ENCODE measurements at regions not wholly inside any gene's neighbourhood (a gene's known extent, or its start where the extent isn't known, plus 50 kb on each side); places are given as distances from the start of the nearest gene placed in this dataset.

DNA sequence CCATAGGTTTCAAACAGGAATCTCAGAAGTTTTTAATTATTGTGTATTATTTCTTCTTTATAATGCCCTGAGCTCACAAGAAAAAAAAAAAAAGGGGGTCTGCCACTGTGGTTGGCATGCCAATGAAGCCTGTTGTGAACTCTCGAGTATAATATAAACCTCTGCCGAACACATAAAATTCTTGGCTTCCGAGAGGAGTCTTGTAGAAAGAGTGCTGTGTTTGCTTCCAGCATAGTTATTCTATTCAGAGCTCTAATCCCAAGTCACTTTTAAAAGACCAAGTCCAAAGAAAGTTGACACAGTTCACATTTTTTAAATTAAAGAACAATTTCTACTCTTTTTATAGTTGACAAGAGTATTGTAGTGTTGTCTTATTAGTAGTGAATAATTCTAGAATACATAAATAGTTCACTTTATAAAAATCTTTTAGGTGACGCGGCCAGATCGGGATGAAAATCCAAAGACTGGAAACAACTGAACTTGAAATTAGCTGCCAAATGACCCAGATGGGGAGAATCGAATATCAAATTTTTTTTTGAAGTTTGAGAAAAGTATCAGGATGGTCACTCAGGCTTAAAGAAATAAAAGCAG lies 293.2 kb downstream of the DUSP10 start:
- BruUV-seq (replicated peaks): no TSS peak
- H3K9me1 ChIP-seq (replicated peaks; ENCODE audit: control insufficient read depth, extremely low read depth, insufficient read depth, low read length): no peaks in the 10 kb centered on the region
- no peak overlapping the region for H3K4me3 ChIP-seq (replicated peaks in 1 of 3; ENCODE audit: insufficient read depth in 1 of 3, low read depth in 1 of 3, low read length in 3 of 3)
- DNase-seq (ENCODE audit: low read depth, low spot score) (no peak), FAIRE-seq (no peak)
- no peak overlapping the region for H3K9ac ChIP-seq (replicated peaks; ENCODE audit: extremely low read depth, insufficient read depth, low read length)
- dilution Hi-C loops (cut with MboI; ENCODE audit: extremely low pct_ligation_motif_present, low sequenced_read_pairs) (no loop called here), intact Hi-C loops (cut with micrococcal nuclease) (no loop called here)
- ChIA-PET POLR2A (no interaction called here), CTCF (interaction anchor here (1.0 kb wide), 1 partner anchor 1006 kb away, joined by 3 read pairs; no protein-coding TSS in a partner anchor)
- TF ChIP-seq EZH2 (IDR thresholded peaks at IDR 0.05; ENCODE audit: borderline replicate concordance, low read depth, low read length, severe bottlenecking) (no peak), FOS (IDR thresholded peaks at IDR 0.05; ENCODE audit: borderline replicate concordance, insufficient read depth, low read length) (no peak), MYC (IDR thresholded peaks at IDR 0.05; ENCODE audit: low read depth, low read length) (no peak), GATA2 (IDR thresholded peaks at IDR 0.05; ENCODE audit: insufficient read depth, insufficient read length, low read depth, low read length) (no peak), JUN (IDR thresholded peaks at IDR 0.05; ENCODE audit: borderline replicate concordance, insufficient read depth, insufficient read length, low read depth) (no peak), POLR2AphosphoS5 (IDR thresholded peaks at IDR 0.05; ENCODE audit: insufficient read depth, low read depth, low read length) (no peak), POLR2A (IDR thresholded peaks at IDR 0.05; ENCODE audit: low read depth, low read length) (no peak)
- TF ChIP-seq, protein P1, sequence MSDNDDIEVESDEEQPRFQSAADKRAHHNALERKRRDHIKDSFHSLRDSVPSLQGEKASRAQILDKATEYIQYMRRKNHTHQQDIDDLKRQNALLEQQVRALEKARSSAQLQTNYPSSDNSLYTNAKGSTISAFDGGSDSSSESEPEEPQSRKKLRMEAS (IDR thresholded peaks at IDR 0.05; ENCODE audit: insufficient read depth, insufficient read length): no peak
- TF ChIP-seq, protein P2, sequence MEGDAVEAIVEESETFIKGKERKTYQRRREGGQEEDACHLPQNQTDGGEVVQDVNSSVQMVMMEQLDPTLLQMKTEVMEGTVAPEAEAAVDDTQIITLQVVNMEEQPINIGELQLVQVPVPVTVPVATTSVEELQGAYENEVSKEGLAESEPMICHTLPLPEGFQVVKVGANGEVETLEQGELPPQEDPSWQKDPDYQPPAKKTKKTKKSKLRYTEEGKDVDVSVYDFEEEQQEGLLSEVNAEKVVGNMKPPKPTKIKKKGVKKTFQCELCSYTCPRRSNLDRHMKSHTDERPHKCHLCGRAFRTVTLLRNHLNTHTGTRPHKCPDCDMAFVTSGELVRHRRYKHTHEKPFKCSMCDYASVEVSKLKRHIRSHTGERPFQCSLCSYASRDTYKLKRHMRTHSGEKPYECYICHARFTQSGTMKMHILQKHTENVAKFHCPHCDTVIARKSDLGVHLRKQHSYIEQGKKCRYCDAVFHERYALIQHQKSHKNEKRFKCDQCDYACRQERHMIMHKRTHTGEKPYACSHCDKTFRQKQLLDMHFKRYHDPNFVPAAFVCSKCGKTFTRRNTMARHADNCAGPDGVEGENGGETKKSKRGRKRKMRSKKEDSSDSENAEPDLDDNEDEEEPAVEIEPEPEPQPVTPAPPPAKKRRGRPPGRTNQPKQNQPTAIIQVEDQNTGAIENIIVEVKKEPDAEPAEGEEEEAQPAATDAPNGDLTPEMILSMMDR (IDR thresholded peaks at IDR 0.05; ENCODE audit: extremely low read depth in 1 of 2, insufficient read depth in 1 of 2, low read depth in 1 of 2, low read length in 2 of 2): no peak
- H3K9me3 ChIP-seq (replicated peaks; ENCODE audit: control insufficient read depth, insufficient read depth, low read length): no peaks in the 10 kb centered on the region
- no peaks in the 10 kb centered on the region for H3K36me3 ChIP-seq (ENCODE audit: control insufficient read depth in 2 of 2, extremely low read depth in 1 of 2, insufficient read depth in 2 of 2, low read length in 2 of 2)
- H3K4me1 ChIP-seq (ENCODE audit: control insufficient read depth, extremely low read depth, insufficient read depth, low read length): no peaks in the 10 kb centered on the region
- H3K27ac ChIP-seq (ENCODE audit: insufficient read depth, low read depth, low read length): no peak overlapping the region
- no peak overlapping the region for H3K4me2 ChIP-seq (ENCODE audit: insufficient read depth, low read length)
- H2AFZ ChIP-seq (ENCODE audit: low read depth, low read length): no peak overlapping the region
- H3K79me2 ChIP-seq (ENCODE audit: control insufficient read depth, insufficient read depth, low read length): no peaks in the 10 kb centered on the region
- no peaks in the 10 kb centered on the region for H3K27me3 ChIP-seq (ENCODE audit: control insufficient read depth in 2 of 2, insufficient read depth in 2 of 2, low read length in 2 of 2)
- no peaks in the 10 kb centered on the region for H4K20me1 ChIP-seq (replicated peaks; ENCODE audit: control insufficient read depth, extremely low read depth, insufficient read depth, low read length)
